ENCODE measurements at regions not wholly inside any gene's neighbourhood (a gene's known extent, or its start where the extent isn't known, plus 50 kb on each side); places are given as distances from the start of the nearest gene placed in this dataset.

DNA sequence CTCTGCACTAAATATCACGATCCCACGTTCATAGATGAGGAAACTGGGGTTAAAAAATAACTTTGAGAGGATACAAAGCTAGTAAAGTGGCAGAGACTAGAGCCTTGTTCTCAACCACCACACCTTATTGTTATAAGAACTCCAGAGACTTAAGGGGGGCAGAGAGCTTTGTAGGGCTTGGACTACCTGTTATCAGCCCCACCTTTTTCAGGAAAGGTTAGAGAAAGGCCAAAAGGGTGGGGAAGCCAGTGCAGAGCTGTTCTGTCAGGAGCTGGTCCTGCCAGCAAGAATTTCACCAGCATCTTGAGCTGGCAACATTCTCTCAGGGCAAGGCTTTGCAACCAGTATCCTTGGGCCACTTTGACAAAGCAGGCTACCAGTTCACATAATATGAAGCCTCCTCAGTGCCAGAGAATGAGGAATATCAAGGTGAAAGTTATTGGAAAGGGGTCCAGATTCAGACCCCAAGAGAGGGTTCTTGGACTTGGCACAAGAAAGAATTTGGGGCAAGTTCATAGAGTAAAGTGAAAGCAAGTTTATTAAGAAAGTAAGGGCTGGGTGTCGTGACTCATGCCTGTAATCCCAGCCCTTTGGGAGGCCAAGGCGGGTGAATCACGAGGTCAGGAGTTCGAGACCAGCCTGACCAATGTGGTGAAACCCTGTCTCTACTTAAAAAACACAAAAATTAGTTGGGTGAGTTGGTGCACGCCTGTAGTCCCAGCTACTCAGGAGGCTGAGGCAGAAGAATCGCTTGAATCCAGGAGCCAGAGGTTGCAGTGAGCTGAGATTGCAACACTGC, 66.2 kb upstream of the CLINT1 start:
- DNase-seq (ENCODE audit: low read depth in 1 of 2, low spot score in 1 of 2): no peak
- Histone ChIP-seq H3K27me3 (ENCODE audit: insufficient read depth, poor library complexity, severe bottlenecking) (no peaks in the 10 kb centered on the region), H3K4me3 (replicated peaks; ENCODE audit: insufficient read depth, low read length) (no peak overlapping the region), H3K27ac (replicated peaks) (no peak overlapping the region)
- TF ChIP-seq, protein P1, sequence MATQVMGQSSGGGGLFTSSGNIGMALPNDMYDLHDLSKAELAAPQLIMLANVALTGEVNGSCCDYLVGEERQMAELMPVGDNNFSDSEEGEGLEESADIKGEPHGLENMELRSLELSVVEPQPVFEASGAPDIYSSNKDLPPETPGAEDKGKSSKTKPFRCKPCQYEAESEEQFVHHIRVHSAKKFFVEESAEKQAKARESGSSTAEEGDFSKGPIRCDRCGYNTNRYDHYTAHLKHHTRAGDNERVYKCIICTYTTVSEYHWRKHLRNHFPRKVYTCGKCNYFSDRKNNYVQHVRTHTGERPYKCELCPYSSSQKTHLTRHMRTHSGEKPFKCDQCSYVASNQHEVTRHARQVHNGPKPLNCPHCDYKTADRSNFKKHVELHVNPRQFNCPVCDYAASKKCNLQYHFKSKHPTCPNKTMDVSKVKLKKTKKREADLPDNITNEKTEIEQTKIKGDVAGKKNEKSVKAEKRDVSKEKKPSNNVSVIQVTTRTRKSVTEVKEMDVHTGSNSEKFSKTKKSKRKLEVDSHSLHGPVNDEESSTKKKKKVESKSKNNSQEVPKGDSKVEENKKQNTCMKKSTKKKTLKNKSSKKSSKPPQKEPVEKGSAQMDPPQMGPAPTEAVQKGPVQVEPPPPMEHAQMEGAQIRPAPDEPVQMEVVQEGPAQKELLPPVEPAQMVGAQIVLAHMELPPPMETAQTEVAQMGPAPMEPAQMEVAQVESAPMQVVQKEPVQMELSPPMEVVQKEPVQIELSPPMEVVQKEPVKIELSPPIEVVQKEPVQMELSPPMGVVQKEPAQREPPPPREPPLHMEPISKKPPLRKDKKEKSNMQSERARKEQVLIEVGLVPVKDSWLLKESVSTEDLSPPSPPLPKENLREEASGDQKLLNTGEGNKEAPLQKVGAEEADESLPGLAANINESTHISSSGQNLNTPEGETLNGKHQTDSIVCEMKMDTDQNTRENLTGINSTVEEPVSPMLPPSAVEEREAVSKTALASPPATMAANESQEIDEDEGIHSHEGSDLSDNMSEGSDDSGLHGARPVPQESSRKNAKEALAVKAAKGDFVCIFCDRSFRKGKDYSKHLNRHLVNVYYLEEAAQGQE (IDR thresholded peaks at IDR 0.05; ENCODE audit: insufficient replicate concordance, low read depth): no peak
- TF ChIP-seq POLR2AphosphoS5 (IDR thresholded peaks at IDR 0.05; ENCODE audit: low read depth): no peak
- no peak for TF ChIP-seq GABPA (IDR thresholded peaks at IDR 0.05; ENCODE audit: low read depth)
- TF ChIP-seq, protein P2, sequence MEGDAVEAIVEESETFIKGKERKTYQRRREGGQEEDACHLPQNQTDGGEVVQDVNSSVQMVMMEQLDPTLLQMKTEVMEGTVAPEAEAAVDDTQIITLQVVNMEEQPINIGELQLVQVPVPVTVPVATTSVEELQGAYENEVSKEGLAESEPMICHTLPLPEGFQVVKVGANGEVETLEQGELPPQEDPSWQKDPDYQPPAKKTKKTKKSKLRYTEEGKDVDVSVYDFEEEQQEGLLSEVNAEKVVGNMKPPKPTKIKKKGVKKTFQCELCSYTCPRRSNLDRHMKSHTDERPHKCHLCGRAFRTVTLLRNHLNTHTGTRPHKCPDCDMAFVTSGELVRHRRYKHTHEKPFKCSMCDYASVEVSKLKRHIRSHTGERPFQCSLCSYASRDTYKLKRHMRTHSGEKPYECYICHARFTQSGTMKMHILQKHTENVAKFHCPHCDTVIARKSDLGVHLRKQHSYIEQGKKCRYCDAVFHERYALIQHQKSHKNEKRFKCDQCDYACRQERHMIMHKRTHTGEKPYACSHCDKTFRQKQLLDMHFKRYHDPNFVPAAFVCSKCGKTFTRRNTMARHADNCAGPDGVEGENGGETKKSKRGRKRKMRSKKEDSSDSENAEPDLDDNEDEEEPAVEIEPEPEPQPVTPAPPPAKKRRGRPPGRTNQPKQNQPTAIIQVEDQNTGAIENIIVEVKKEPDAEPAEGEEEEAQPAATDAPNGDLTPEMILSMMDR (IDR thresholded peaks at IDR 0.05; ENCODE audit: insufficient read depth, low read length): no peak
- TF ChIP-seq SPI1 (IDR thresholded peaks at IDR 0.05; ENCODE audit: borderline replicate concordance, low read depth): no peak

DNA sequence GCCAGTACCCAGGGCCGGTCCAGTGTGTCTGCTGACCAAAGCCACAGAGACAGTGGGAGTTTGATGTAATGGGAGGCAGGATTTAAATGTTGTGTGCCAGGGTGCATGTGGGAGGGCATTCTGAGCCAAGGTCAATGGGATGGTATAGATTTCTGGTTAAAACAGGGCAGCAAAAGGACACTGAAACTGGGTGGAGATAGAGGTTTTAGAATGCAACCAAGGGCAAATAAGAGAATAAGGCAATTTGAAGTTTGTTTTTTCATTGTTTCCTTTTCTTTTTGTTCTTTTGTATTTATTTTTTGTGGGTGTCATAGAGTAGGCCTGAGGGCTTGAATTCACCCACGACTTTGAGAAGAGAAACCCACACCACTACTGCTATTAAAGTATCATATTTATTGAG, 65.5 kb upstream of the CLINT1 start:
- no peak for DNase-seq (ENCODE audit: low read depth in 1 of 2, low spot score in 1 of 2)
- TF ChIP-seq POLR2AphosphoS5 (IDR thresholded peaks at IDR 0.05; ENCODE audit: low read depth): no peak
- no peak for TF ChIP-seq SPI1 (IDR thresholded peaks at IDR 0.05; ENCODE audit: borderline replicate concordance, low read depth)
- no peak overlapping the region for H3K4me3 ChIP-seq (replicated peaks; ENCODE audit: insufficient read depth, low read length)
- H3K27ac ChIP-seq (replicated peaks): no peak overlapping the region
- H3K27me3 ChIP-seq (ENCODE audit: insufficient read depth, poor library complexity, severe bottlenecking): no peaks in the 10 kb centered on the region

DNA sequence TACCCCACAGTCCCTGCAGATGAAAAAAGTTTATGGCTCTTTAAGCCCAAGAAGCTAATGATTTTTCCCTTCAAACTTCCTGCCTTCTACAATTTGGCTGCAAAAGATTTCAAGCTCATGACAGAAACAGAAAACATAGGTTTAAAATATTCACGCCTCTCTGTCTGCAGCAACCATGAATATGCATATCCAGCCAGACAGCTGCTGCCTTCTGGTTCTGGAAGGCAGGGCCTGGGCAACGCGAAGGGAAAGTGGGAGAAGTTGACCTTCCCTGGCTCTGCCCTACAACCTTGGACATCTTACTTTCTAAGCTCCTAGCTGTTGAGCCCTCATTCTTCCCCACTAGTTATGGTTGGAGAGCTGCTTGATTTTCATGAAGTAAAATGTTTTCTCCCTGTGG, 64.8 kb upstream of the CLINT1 start:
- TF ChIP-seq, protein P1 (IDR thresholded peaks at IDR 0.05; ENCODE audit: insufficient replicate concordance, low read depth): no peak
- no peak for TF ChIP-seq GABPA (IDR thresholded peaks at IDR 0.05; ENCODE audit: low read depth)
- TF ChIP-seq, protein P2 (IDR thresholded peaks at IDR 0.05; ENCODE audit: insufficient read depth, low read length): no peak
- TF ChIP-seq POLR2AphosphoS5 (IDR thresholded peaks at IDR 0.05; ENCODE audit: low read depth): no peak
- TF ChIP-seq SPI1 (IDR thresholded peaks at IDR 0.05; ENCODE audit: borderline replicate concordance, low read depth): no peak
- Histone ChIP-seq H3K27ac (replicated peaks) (no peak overlapping the region), H3K4me3 (replicated peaks; ENCODE audit: insufficient read depth, low read length) (no peak overlapping the region), H3K27me3 (ENCODE audit: insufficient read depth, poor library complexity, severe bottlenecking) (no peaks in the 10 kb centered on the region)
- DNase-seq (ENCODE audit: low read depth in 1 of 2, low spot score in 1 of 2): no peak

DNA sequence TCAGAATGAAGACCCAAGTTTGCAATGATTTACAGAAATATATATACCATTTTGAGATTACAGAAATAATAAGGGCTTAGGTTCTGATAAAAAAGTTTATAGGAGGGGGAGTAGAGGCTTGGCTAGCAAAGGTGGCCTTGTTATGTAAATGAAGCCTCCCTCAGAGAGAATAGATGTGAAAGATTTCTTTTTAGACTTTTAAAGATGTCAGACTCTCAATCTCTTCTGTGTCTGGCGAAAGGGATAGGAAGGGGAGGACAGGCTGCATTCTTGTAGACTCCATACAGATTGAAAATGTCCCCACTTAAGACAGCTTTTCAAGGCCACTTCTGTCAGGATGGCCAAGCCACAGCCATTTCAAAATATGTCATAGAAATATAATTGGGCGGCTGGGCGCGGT, 63.1 kb upstream of the CLINT1 start:
- no peaks in the 10 kb centered on the region for H3K27me3 ChIP-seq (ENCODE audit: insufficient read depth, poor library complexity, severe bottlenecking)
- H3K27ac ChIP-seq (replicated peaks): no peak overlapping the region
- no peak for DNase-seq (ENCODE audit: low read depth in 1 of 2, low spot score in 1 of 2)
- H3K4me3 ChIP-seq (replicated peaks; ENCODE audit: insufficient read depth, low read length): no peak overlapping the region
- TF ChIP-seq, protein P1 (IDR thresholded peaks at IDR 0.05; ENCODE audit: insufficient replicate concordance, low read depth): no peak
- TF ChIP-seq POLR2AphosphoS5 (IDR thresholded peaks at IDR 0.05; ENCODE audit: low read depth) (no peak), GABPA (IDR thresholded peaks at IDR 0.05; ENCODE audit: low read depth) (no peak), SPI1 (IDR thresholded peaks at IDR 0.05; ENCODE audit: borderline replicate concordance, low read depth) (no peak)
- TF ChIP-seq, protein P2 (IDR thresholded peaks at IDR 0.05; ENCODE audit: insufficient read depth, low read length): no peak

Measured in HL-60 (cell line).